ENCODE measurements at regions not wholly inside any gene's neighbourhood (a gene's known extent, or its start where the extent isn't known, plus 50 kb on each side); places are given as distances from the start of the nearest gene placed in this dataset.

DNA sequence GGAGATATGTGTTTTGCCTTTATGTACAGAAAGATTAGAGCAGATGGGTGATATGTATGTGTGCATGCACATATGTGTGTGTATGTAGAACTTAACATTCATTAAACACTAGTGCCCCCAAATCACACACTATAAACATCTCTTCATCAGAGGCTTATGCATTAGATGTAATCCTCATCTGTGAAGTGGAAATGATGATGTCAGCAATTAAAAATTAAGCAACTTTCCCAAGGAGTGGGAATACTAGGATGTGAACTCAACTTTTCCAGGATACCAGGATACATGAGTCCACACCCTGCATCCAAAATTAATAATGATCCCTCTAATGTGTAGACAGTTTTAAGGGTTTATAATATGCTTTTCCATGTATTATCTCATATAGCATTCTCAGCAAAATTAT, 127.7 kb upstream of the ADAMTS18 start:
- TF ChIP-seq POLR2A (IDR thresholded peaks at IDR 0.05): no peak
- TF ChIP-seq, protein P1, sequence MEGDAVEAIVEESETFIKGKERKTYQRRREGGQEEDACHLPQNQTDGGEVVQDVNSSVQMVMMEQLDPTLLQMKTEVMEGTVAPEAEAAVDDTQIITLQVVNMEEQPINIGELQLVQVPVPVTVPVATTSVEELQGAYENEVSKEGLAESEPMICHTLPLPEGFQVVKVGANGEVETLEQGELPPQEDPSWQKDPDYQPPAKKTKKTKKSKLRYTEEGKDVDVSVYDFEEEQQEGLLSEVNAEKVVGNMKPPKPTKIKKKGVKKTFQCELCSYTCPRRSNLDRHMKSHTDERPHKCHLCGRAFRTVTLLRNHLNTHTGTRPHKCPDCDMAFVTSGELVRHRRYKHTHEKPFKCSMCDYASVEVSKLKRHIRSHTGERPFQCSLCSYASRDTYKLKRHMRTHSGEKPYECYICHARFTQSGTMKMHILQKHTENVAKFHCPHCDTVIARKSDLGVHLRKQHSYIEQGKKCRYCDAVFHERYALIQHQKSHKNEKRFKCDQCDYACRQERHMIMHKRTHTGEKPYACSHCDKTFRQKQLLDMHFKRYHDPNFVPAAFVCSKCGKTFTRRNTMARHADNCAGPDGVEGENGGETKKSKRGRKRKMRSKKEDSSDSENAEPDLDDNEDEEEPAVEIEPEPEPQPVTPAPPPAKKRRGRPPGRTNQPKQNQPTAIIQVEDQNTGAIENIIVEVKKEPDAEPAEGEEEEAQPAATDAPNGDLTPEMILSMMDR (IDR thresholded peaks at IDR 0.05): no peak
- no peak for TF ChIP-seq EP300 (IDR thresholded peaks at IDR 0.05)
